IMR-90 (cell line): ENCODE measurements at regions not wholly inside any gene's neighbourhood (a gene's known extent, or its start where the extent isn't known, plus 50 kb on each side); places are given as distances from the start of the nearest gene placed in this dataset.

Source experiments
- ATAC-seq: fragments of 200-7000 bp; cut with Tn5 transposase; 2 replicates; pipeline ENCODE4 v1.9.1; 2020; ENCODE audit warnings: low read depth, mild to moderate bottlenecking, moderate library complexity
- BruUV-seq: library from RNA; stranded (reverse); fragments of 400-500 nt; replicated peaks from 2 replicates; lab custom pipeline; 2021; lab: Mats Ljungman, UMichigan
- CTCF ChIA-PET: fragments of 300-600 bp; formaldehyde crosslinking; extraction: SDS; loops from one replicate; lab custom pipeline; 2021; ENCODE audit warnings: antibody characterized with exemption; lab: Yijun Ruan, JAX
- POLR2A ChIA-PET: fragments of 300-600 bp; sonication (Branson Sonifier 250); formaldehyde crosslinking; loops from one replicate; lab custom pipeline; 2022; ENCODE audit warnings: antibody characterized with exemption; ENCODE audit not compliant: unreplicated experiment; lab: Charles Lee
- DNase-seq: peaks from one replicate; pipeline ENCODE4 v3.0.0; 2013
- H2AFZ ChIP-seq: replicated peaks from 2 replicates; pipeline ENCODE3; 2013; ENCODE audit warnings: low read length, mild to moderate bottlenecking; ENCODE audit not compliant: poor library complexity
- H2AK5ac ChIP-seq: 2 replicates; pipeline ENCODE4 v1.6.1; 2013; ENCODE audit warnings: low read depth, low read length, inconsistent platforms
- H2AK9ac ChIP-seq: replicated peaks from 2 replicates; pipeline ENCODE3; 2013; ENCODE audit warnings: mild to moderate bottlenecking, low read depth, low read length, moderate library complexity; ENCODE audit not compliant: poor library complexity
- H2BK120ac ChIP-seq: 2 replicates; pipeline ENCODE4 v1.6.1; 2013; ENCODE audit warnings: low read depth, low read length, inconsistent platforms
- H2BK15ac ChIP-seq: 3 replicates; pipeline ENCODE4 v1.6.1; 2013; ENCODE audit warnings: low read depth, low read length, inconsistent platforms
- H2BK20ac ChIP-seq: 2 replicates; pipeline ENCODE4 v1.6.1; 2013; ENCODE audit warnings: low read depth, mild to moderate bottlenecking, inconsistent platforms, low read length, moderate library complexity
- H2BK5ac ChIP-seq: 2 replicates; pipeline ENCODE4 v1.6.1; 2013; ENCODE audit warnings: mild to moderate bottlenecking, low read depth, low read length, inconsistent platforms; ENCODE audit not compliant: poor library complexity, severe bottlenecking
- H3K14ac ChIP-seq: replicated peaks from 2 replicates; pipeline ENCODE4 v1.6.1; 2013; ENCODE audit warnings: low read depth, low read length, inconsistent platforms
- H3K18ac ChIP-seq: 2 replicates; pipeline ENCODE4 v1.6.1; 2013; ENCODE audit warnings: low read depth, low read length, control low read depth
- H3K23ac ChIP-seq: 2 replicates; pipeline ENCODE4 v1.6.1; 2013; ENCODE audit warnings: low read depth, low read length, inconsistent platforms
- H3K27ac ChIP-seq: 2 replicates; pipeline ENCODE4 v1.5.1; 2013; ENCODE audit warnings: mild to moderate bottlenecking, control low read depth, low read length; ENCODE audit not compliant: insufficient read depth
- H3K27me3 ChIP-seq: 2 replicates; pipeline ENCODE4 v1.6.1; 2013; ENCODE audit warnings: low read length; ENCODE audit not compliant: control insufficient read depth, insufficient read depth
- H3K36me3 ChIP-seq: 2 replicates; pipeline ENCODE4 v1.6.1; 2013; ENCODE audit warnings: low read length, mixed read lengths; ENCODE audit not compliant: control insufficient read depth, insufficient read depth
- H3K4ac ChIP-seq: 2 replicates; pipeline ENCODE4 v1.6.1; 2013; ENCODE audit warnings: low read depth, low read length, inconsistent platforms
- H3K4me1 ChIP-seq: 2 replicates; pipeline ENCODE4 v1.6.1; 2013; ENCODE audit warnings: low read length, mixed read lengths; ENCODE audit not compliant: control insufficient read depth, insufficient read depth
- H3K4me2 ChIP-seq: 2 replicates; pipeline ENCODE4 v1.6.1; 2013; ENCODE audit warnings: low read depth, mild to moderate bottlenecking, control low read depth, low read length, moderate library complexity
- H3K4me3 ChIP-seq: 2 replicates; pipeline ENCODE4 v1.5.1; 2013; ENCODE audit warnings: low read depth, mild to moderate bottlenecking, control low read depth, low read length, moderate library complexity; ENCODE audit not compliant: insufficient read depth
- H3K56ac ChIP-seq: 2 replicates; pipeline ENCODE4 v1.6.1; 2013; ENCODE audit warnings: low read length, inconsistent platforms; ENCODE audit not compliant: insufficient read depth; ENCODE audit errors: extremely low read depth
- H3K79me1 ChIP-seq, 2 experiments: 2 replicates each; pipeline ENCODE4 v1.6.1; 2013; ENCODE audit warnings: low read length in 2 of 2, inconsistent platforms in 1 of 2, low read depth in 1 of 2
- H3K9ac ChIP-seq: 2 replicates; pipeline ENCODE4 v1.6.1; 2013; ENCODE audit warnings: low read depth, low read length, control low read depth
- H3K9me1 ChIP-seq: 2 replicates; pipeline ENCODE4 v1.6.1; 2013; ENCODE audit warnings: low read length, inconsistent platforms; ENCODE audit not compliant: insufficient read depth
- H3K9me3 ChIP-seq: 2 replicates; pipeline ENCODE4 v1.6.1; 2013; ENCODE audit warnings: low read length; ENCODE audit not compliant: control insufficient read depth, insufficient read depth
- H4K20me1 ChIP-seq: 2 replicates; pipeline ENCODE4 v1.6.1; 2013; ENCODE audit warnings: low read length, inconsistent platforms; ENCODE audit not compliant: insufficient read depth
- H4K5ac ChIP-seq: 2 replicates; pipeline ENCODE4 v1.6.1; 2013; ENCODE audit warnings: mild to moderate bottlenecking, low read depth, low read length, control low read depth
- H4K8ac ChIP-seq, 2 experiments: 2 replicates each; pipeline ENCODE4 v1.6.1; 2013; ENCODE audit warnings: low read depth in 2 of 2, low read length in 2 of 2, control low read depth in 1 of 2, inconsistent platforms in 1 of 2
- H4K91ac ChIP-seq: 2 replicates; pipeline ENCODE4 v1.6.1; 2013; ENCODE audit warnings: low read depth, low read length, inconsistent platforms; ENCODE audit not compliant: insufficient read depth
- BHLHE40 ChIP-seq: fragments of 150-350 bp; IDR thresholded peaks from 2 replicates; pipeline ENCODE4 v1.6.1; 2016; ENCODE audit warnings: mild to moderate bottlenecking, low read depth, low read length
- CEBPB ChIP-seq: IDR thresholded peaks from 2 replicates; pipeline ENCODE4 v1.6.1; 2012; ENCODE audit warnings: low read depth, low read length, improper control_type of control experiment
- CHD1 ChIP-seq: IDR thresholded peaks from 2 replicates; pipeline ENCODE4 v1.6.1; 2012; ENCODE audit warnings: low read depth, low read length, improper control_type of control experiment
- FOS ChIP-seq: fragments of 150-350 bp; IDR thresholded peaks from 2 replicates; pipeline ENCODE4 v1.6.1; 2016; ENCODE audit warnings: low read depth, low read length
- MAFK ChIP-seq: IDR thresholded peaks from 2 replicates; pipeline ENCODE4 v1.6.1; 2012; ENCODE audit warnings: low read depth, low read length, improper control_type of control experiment
- MAZ ChIP-seq: IDR thresholded peaks from 2 replicates; pipeline ENCODE4 v1.6.1; 2012; ENCODE audit warnings: low read depth, mild to moderate bottlenecking, low read length, improper control_type of control experiment, moderate library complexity, borderline replicate concordance
- MXI1 ChIP-seq: IDR thresholded peaks from 2 replicates; pipeline ENCODE4 v1.6.1; 2012; ENCODE audit warnings: low read depth, mild to moderate bottlenecking, low read length, moderate library complexity, borderline replicate concordance
- NFE2L2 ChIP-seq: fragments of 150-350 bp; IDR thresholded peaks from 2 replicates; pipeline ENCODE4 v1.6.1; 2016; ENCODE audit warnings: low read depth, mild to moderate bottlenecking, low read length
- POLR2A ChIP-seq: IDR thresholded peaks from 2 replicates; pipeline ENCODE4 v1.6.1; 2012; ENCODE audit warnings: mild to moderate bottlenecking, low read depth, low read length
- RAD21 ChIP-seq: IDR thresholded peaks from 2 replicates; pipeline ENCODE4 v1.6.1; 2012; ENCODE audit warnings: low read length, improper control_type of control experiment
- RCOR1 ChIP-seq: IDR thresholded peaks from 2 replicates; pipeline ENCODE4 v1.6.1; 2012; ENCODE audit warnings: mild to moderate bottlenecking, low read length, improper control_type of control experiment; ENCODE audit not compliant: insufficient replicate concordance
- RFX5 ChIP-seq: IDR thresholded peaks from 2 replicates; pipeline ENCODE4 v1.8.0; 2012; ENCODE audit warnings: low read depth, mild to moderate bottlenecking, low read length, moderate library complexity
- SMC3 ChIP-seq: fragments of 150-350 bp; IDR thresholded peaks from 2 replicates; pipeline ENCODE4 v1.6.1; 2016; ENCODE audit warnings: low read depth, mild to moderate bottlenecking, antibody characterized with exemption, low read length, moderate library complexity
- WGBS, 2 experiments: methylation state at CpG; one replicate each; pipeline versions ENCODE4 v1.1.5 to v1.1.7; 2013; ENCODE audit warnings: missing lambda C conversion rate in 2 of 2; ENCODE audit not compliant: insufficient read length in 1 of 2; ENCODE audit errors: extremely low coverage in 2 of 2; 5-methylcytosine and 5-hydroxymethylcytosine counted together
- dilution Hi-C: fragments of 300-500 bp; cut with HindIII; formaldehyde crosslinking; loops from one replicate; pipeline ENCODE4 v1.14.3; 2018; ENCODE audit warnings: low sequenced_read_pairs; ENCODE audit not compliant: unreplicated experiment
- in situ Hi-C: fragments of 300-500 bp; cut with MboI; formaldehyde crosslinking; loops from 3 replicates; pipeline ENCODE4 v1.14.3; 2019; ENCODE audit warnings: low sequenced_read_pairs, inconsistent platforms, mixed read lengths
- intact Hi-C: fragments of 100-400 bp; cut with micrococcal nuclease; formaldehyde crosslinking; loops from 2 replicates; pipeline ENCODE4 v1.10.0; 2022
- TF ChIP-seq, protein P1 (sequence below): fragments of 150-350 bp; IDR thresholded peaks from 2 replicates; pipeline ENCODE4 v1.6.1; 2017; ENCODE audit warnings: mild to moderate bottlenecking, antibody characterized with exemption, low read length, low read depth
- TF ChIP-seq, protein P2 (sequence below): fragments of 150-350 bp; IDR thresholded peaks from 2 replicates; pipeline ENCODE4 v1.6.1; 2016; ENCODE audit warnings: low read depth, mild to moderate bottlenecking, low read length, moderate library complexity, borderline replicate concordance
- TF ChIP-seq, protein P3 (sequence below): conservative IDR thresholded peaks from 2 replicates; pipeline ENCODE4 v1.5.1; 2012; ENCODE audit warnings: mild to moderate bottlenecking, low read depth, low read length, improper control_type of control experiment

DNA sequence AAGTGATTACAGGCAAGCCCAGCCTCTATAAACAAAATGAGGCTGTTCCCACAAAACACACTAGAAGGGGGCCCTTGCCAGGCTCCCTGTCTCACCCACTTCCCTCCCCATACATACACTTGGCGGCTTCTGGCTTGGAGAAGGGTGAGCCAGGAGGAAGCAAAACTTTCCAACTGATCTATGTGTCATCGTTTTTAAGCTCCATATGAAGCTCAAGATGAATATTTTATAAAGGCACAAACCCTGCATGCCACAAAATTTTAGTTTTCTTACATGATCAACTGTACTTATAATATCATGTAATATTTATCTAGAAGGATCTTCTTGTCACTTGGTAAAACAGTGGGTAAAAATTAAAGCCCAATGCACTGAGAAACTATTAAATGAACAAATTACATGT, 80.8 kb upstream of the TJP1 start:
- Histone ChIP-seq H3K9ac (no peak overlapping the region), H4K20me1 (no peaks in the 10 kb centered on the region), H3K4me1 (no peaks in the 10 kb centered on the region), H2BK20ac (no peak overlapping the region), H3K36me3 (no peaks in the 10 kb centered on the region), H3K27me3 (peaks cover 2% of the 10 kb centered on the region; the same call in 1 of the 2 replicates), H4K5ac (no peak overlapping the region), H3K18ac (no peak overlapping the region), H2BK15ac (no peak overlapping the region), H2BK5ac (no peak overlapping the region), H3K27ac (no peak overlapping the region), H2AFZ (no peak overlapping the region), H3K4me2 (no peak overlapping the region), H3K9me3 (0 out of 2 replicates have a peak, but pooled peaks cover 2% of the 10 kb centered on the region), H2BK120ac (no peak overlapping the region), H3K79me1 (no peaks in the 10 kb centered on the region), H3K14ac (no peak overlapping the region), H3K4me3 (no peak overlapping the region), H3K4ac (no peak overlapping the region), H4K91ac (no peak overlapping the region), H2AK9ac (no peak overlapping the region), H3K9me1 (no peaks in the 10 kb centered on the region), H4K8ac (no peak overlapping the region), H2AK5ac (no peak overlapping the region), H3K56ac (no peak overlapping the region), H3K23ac (no peak overlapping the region)
- TF ChIP-seq NFE2L2 (no peak), RCOR1 (no peak), BHLHE40 (no peak), POLR2A (no peak), MXI1 (no peak), MAZ (no peak), CEBPB (no peak), FOS (no peak), MAFK (no peak), RFX5 (no peak), RAD21 (no peak), SMC3 (no peak), CHD1 (no peak)
- TF ChIP-seq, protein P1, sequence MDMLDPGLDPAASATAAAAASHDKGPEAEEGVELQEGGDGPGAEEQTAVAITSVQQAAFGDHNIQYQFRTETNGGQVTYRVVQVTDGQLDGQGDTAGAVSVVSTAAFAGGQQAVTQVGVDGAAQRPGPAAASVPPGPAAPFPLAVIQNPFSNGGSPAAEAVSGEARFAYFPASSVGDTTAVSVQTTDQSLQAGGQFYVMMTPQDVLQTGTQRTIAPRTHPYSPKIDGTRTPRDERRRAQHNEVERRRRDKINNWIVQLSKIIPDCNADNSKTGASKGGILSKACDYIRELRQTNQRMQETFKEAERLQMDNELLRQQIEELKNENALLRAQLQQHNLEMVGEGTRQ = no peak
- TF ChIP-seq, protein P2, sequence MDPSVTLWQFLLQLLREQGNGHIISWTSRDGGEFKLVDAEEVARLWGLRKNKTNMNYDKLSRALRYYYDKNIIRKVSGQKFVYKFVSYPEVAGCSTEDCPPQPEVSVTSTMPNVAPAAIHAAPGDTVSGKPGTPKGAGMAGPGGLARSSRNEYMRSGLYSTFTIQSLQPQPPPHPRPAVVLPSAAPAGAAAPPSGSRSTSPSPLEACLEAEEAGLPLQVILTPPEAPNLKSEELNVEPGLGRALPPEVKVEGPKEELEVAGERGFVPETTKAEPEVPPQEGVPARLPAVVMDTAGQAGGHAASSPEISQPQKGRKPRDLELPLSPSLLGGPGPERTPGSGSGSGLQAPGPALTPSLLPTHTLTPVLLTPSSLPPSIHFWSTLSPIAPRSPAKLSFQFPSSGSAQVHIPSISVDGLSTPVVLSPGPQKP = no peak
- TF ChIP-seq, protein P3, sequence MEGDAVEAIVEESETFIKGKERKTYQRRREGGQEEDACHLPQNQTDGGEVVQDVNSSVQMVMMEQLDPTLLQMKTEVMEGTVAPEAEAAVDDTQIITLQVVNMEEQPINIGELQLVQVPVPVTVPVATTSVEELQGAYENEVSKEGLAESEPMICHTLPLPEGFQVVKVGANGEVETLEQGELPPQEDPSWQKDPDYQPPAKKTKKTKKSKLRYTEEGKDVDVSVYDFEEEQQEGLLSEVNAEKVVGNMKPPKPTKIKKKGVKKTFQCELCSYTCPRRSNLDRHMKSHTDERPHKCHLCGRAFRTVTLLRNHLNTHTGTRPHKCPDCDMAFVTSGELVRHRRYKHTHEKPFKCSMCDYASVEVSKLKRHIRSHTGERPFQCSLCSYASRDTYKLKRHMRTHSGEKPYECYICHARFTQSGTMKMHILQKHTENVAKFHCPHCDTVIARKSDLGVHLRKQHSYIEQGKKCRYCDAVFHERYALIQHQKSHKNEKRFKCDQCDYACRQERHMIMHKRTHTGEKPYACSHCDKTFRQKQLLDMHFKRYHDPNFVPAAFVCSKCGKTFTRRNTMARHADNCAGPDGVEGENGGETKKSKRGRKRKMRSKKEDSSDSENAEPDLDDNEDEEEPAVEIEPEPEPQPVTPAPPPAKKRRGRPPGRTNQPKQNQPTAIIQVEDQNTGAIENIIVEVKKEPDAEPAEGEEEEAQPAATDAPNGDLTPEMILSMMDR = no peak
- no peak for ATAC-seq
- ChIA-PET CTCF (interaction anchor here (1.8 kb wide), 1 partner anchor 23 kb away, joined by 7 read pairs; no protein-coding TSS in a partner anchor), POLR2A (no interaction called here)
- in situ Hi-C loops (no loop called here), intact Hi-C loops (no loop called here), dilution Hi-C loops (no loop called here)
- no TSS peak for BruUV-seq
- WGBS, 2 experiments = no CpG with 5 or more reads among the region's 2 CpGs
- no peak for DNase-seq
